ENCODE measurements at regions not wholly inside any gene's neighbourhood (a gene's known extent, or its start where the extent isn't known, plus 50 kb on each side); places are given as distances from the start of the nearest gene placed in this dataset.

DNA sequence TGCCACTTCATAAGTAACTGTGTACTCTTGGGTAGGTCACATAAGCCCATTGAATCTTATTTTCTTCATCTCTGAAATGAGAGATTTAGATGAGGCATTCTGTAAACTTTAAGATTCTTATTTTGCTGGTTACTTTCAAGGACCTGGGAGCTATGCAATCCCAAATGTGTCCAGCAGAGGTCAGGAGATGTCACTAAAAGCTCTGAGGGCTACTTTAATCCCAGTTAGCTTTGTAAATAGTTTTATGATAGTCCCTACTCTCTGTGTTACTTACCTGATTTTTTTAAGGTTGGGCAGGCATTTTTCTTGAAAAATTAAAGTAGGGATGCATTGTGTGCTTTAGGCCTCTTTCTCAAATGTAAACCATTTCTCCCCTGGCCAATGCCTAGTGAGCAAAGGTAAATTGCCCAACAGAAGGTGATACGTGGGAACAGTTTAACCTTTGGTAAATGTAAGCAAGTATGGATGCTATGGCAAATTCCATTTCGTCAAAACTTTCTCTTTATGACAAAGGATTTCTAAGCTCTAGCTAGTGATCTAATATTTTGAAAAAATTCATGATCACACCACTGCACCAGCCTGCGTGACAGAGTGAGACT lies 57.1 kb upstream of the WSB1 start:
- TF ChIP-seq, protein P1, sequence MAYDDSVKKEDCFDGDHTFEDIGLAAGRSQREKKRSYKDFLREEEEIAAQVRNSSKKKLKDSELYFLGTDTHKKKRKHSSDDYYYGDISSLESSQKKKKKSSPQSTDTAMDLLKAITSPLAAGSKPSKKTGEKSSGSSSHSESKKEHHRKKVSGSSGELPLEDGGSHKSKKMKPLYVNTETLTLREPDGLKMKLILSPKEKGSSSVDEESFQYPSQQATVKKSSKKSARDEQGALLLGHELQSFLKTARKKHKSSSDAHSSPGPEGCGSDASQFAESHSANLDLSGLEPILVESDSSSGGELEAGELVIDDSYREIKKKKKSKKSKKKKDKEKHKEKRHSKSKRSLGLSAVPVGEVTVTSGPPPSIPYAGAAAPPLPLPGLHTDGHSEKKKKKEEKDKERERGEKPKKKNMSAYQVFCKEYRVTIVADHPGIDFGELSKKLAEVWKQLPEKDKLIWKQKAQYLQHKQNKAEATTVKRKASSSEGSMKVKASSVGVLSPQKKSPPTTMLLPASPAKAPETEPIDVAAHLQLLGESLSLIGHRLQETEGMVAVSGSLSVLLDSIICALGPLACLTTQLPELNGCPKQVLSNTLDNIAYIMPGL (CRISPR knock-in tag; IDR thresholded peaks at IDR 0.05), result no peak
- TF ChIP-seq, protein P2, sequence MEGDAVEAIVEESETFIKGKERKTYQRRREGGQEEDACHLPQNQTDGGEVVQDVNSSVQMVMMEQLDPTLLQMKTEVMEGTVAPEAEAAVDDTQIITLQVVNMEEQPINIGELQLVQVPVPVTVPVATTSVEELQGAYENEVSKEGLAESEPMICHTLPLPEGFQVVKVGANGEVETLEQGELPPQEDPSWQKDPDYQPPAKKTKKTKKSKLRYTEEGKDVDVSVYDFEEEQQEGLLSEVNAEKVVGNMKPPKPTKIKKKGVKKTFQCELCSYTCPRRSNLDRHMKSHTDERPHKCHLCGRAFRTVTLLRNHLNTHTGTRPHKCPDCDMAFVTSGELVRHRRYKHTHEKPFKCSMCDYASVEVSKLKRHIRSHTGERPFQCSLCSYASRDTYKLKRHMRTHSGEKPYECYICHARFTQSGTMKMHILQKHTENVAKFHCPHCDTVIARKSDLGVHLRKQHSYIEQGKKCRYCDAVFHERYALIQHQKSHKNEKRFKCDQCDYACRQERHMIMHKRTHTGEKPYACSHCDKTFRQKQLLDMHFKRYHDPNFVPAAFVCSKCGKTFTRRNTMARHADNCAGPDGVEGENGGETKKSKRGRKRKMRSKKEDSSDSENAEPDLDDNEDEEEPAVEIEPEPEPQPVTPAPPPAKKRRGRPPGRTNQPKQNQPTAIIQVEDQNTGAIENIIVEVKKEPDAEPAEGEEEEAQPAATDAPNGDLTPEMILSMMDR (IDR thresholded peaks at IDR 0.05 in 2 of 3, conservative IDR thresholded peaks at IDR 0.05 in 1 of 3; ENCODE audit: insufficient read depth in 2 of 3, low read depth in 1 of 3, low read length in 3 of 3), result peak; percentile 79 to 91 (median 84)
- TF ChIP-seq DPF2 (IDR thresholded peaks at IDR 0.05) (no peak), HDAC6 (IDR thresholded peaks at IDR 0.05; ENCODE audit: low read depth, low read length) (no peak), EP300 (IDR thresholded peaks at IDR 0.05; ENCODE audit: low read length) (no peak), EWSR1 (IDR thresholded peaks at IDR 0.05; ENCODE audit: borderline replicate concordance, low read depth, partially characterized antibody) (no peak), MCM3 (IDR thresholded peaks at IDR 0.05) (no peak), NFXL1 (CRISPR knock-in tag; IDR thresholded peaks at IDR 0.05) (no peak), SNIP1 (IDR thresholded peaks at IDR 0.05; ENCODE audit: low read depth) (no peak), RFX5 (IDR thresholded peaks at IDR 0.05; ENCODE audit: low read depth, low read length) (no peak), SP2 (IDR thresholded peaks at IDR 0.05; ENCODE audit: extremely low read depth, low read depth, low read length, poor library complexity, severe bottlenecking) (no peak)
- TF ChIP-seq, protein P3, sequence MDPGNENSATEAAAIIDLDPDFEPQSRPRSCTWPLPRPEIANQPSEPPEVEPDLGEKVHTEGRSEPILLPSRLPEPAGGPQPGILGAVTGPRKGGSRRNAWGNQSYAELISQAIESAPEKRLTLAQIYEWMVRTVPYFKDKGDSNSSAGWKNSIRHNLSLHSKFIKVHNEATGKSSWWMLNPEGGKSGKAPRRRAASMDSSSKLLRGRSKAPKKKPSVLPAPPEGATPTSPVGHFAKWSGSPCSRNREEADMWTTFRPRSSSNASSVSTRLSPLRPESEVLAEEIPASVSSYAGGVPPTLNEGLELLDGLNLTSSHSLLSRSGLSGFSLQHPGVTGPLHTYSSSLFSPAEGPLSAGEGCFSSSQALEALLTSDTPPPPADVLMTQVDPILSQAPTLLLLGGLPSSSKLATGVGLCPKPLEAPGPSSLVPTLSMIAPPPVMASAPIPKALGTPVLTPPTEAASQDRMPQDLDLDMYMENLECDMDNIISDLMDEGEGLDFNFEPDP (CRISPR knock-in tag; IDR thresholded peaks at IDR 0.05), result no peak
- TF ChIP-seq, protein P4, sequence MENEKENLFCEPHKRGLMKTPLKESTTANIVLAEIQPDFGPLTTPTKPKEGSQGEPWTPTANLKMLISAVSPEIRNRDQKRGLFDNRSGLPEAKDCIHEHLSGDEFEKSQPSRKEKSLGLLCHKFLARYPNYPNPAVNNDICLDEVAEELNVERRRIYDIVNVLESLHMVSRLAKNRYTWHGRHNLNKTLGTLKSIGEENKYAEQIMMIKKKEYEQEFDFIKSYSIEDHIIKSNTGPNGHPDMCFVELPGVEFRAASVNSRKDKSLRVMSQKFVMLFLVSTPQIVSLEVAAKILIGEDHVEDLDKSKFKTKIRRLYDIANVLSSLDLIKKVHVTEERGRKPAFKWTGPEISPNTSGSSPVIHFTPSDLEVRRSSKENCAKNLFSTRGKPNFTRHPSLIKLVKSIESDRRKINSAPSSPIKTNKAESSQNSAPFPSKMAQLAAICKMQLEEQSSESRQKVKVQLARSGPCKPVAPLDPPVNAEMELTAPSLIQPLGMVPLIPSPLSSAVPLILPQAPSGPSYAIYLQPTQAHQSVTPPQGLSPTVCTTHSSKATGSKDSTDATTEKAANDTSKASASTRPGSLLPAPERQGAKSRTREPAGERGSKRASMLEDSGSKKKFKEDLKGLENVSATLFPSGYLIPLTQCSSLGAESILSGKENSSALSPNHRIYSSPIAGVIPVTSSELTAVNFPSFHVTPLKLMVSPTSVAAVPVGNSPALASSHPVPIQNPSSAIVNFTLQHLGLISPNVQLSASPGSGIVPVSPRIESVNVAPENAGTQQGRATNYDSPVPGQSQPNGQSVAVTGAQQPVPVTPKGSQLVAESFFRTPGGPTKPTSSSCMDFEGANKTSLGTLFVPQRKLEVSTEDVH (IDR thresholded peaks at IDR 0.05; ENCODE audit: low read depth, partially characterized antibody), result no peak
- TF ChIP-seq, protein P5, sequence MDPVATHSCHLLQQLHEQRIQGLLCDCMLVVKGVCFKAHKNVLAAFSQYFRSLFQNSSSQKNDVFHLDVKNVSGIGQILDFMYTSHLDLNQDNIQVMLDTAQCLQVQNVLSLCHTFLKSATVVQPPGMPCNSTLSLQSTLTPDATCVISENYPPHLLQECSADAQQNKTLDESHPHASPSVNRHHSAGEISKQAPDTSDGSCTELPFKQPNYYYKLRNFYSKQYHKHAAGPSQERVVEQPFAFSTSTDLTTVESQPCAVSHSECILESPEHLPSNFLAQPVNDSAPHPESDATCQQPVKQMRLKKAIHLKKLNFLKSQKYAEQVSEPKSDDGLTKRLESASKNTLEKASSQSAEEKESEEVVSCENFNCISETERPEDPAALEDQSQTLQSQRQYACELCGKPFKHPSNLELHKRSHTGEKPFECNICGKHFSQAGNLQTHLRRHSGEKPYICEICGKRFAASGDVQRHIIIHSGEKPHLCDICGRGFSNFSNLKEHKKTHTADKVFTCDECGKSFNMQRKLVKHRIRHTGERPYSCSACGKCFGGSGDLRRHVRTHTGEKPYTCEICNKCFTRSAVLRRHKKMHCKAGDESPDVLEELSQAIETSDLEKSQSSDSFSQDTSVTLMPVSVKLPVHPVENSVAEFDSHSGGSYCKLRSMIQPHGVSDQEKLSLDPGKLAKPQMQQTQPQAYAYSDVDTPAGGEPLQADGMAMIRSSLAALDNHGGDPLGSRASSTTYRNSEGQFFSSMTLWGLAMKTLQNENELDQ (CRISPR knock-in tag; IDR thresholded peaks at IDR 0.05; ENCODE audit: borderline replicate concordance), result no peak

Measured in K562 (cell line).